WTC11 (cell line): ENCODE measurements at regions not wholly inside any gene's neighbourhood (a gene's known extent, or its start where the extent isn't known, plus 50 kb on each side); places are given as distances from the start of the nearest gene placed in this dataset.

Experiments
- ATAC-seq: fragments of 200-7000 bp; cut with Tn5 transposase; 2 replicates; pipeline ENCODE4 v1.10.0; 2021; ENCODE audit warnings: mild to moderate bottlenecking, moderate library complexity
- CTCF ChIA-PET: fragments of 300-600 bp; sonication (Branson Sonifier 250); formaldehyde crosslinking; loops from one replicate; lab custom pipeline; 2021; ENCODE audit warnings: antibody characterized with exemption; lab: Charles Lee
- POLR2A ChIA-PET: fragments of 350-600 bp; sonication (Branson Sonifier 250); formaldehyde crosslinking; loops from one replicate; lab custom pipeline; 2021; ENCODE audit warnings: antibody characterized with exemption; lab: Charles Lee
- DNase-seq: peaks from one replicate; pipeline ENCODE4 v3.0.0; 2021; ENCODE audit warnings: low spot score
- H3K27ac Mint-ChIP-seq: 2 replicates; pipeline ENCODE4 v1.8.0; 2021; ENCODE audit warnings: mixed read lengths
- H3K27me3 Mint-ChIP-seq: 2 replicates; pipeline ENCODE4 v1.8.0; 2021; ENCODE audit warnings: low read depth, mild to moderate bottlenecking, moderate library complexity, mixed read lengths
- H3K36me3 Mint-ChIP-seq: 2 replicates; pipeline ENCODE4 v1.8.0; 2021; ENCODE audit warnings: mixed read lengths
- H3K4me1 Mint-ChIP-seq: 2 replicates; pipeline ENCODE4 v1.8.0; 2022; ENCODE audit warnings: mixed read lengths
- H3K4me3 Mint-ChIP-seq: 2 replicates; pipeline ENCODE4 v1.8.0; 2021; ENCODE audit warnings: mild to moderate bottlenecking, moderate library complexity, mixed read lengths
- H3K9me3 Mint-ChIP-seq: 2 replicates; pipeline ENCODE4 v1.8.0; 2021; ENCODE audit warnings: mixed read lengths
- CREB1 ChIP-seq: sonication (generic); formaldehyde crosslinking; IDR thresholded peaks from 2 replicates; pipeline ENCODE4 v1.8.0; 2023; ENCODE audit warnings: mild to moderate bottlenecking, missing genetic modification reagents
- ELF4 ChIP-seq: sonication (generic); formaldehyde crosslinking; IDR thresholded peaks from 2 replicates; pipeline ENCODE4 v1.8.1; 2022; ENCODE audit warnings: low read depth, mild to moderate bottlenecking, moderate library complexity, missing genetic modification reagents
- EMX1 ChIP-seq: fragments of 250-450 bp; sonication (Bioruptor Pico); IDR thresholded peaks from 2 replicates; pipeline ENCODE4 v1.8.0; 2021; ENCODE audit warnings: mild to moderate bottlenecking
- ESRRA ChIP-seq: sonication (generic); formaldehyde crosslinking; IDR thresholded peaks from 2 replicates; pipeline ENCODE4 v1.8.1; 2022; ENCODE audit warnings: mild to moderate bottlenecking, missing genetic modification reagents, borderline replicate concordance
- KAT7 ChIP-seq: sonication (generic); formaldehyde crosslinking; IDR thresholded peaks from 2 replicates; pipeline ENCODE4 v1.8.1; 2023; ENCODE audit warnings: missing genetic modification reagents, mild to moderate bottlenecking, borderline replicate concordance
- NFE2L1 ChIP-seq: sonication (generic); formaldehyde crosslinking; IDR thresholded peaks from 2 replicates; pipeline ENCODE4 v1.8.1; 2023; ENCODE audit warnings: missing genetic modification reagents
- NR1H2 ChIP-seq: sonication (generic); formaldehyde crosslinking; IDR thresholded peaks from 2 replicates; pipeline ENCODE4 v1.9.0; 2021; ENCODE audit warnings: mild to moderate bottlenecking, moderate library complexity, missing genetic modification reagents
- OVOL2 ChIP-seq: fragments of 250-450 bp; sonication (Bioruptor Pico); IDR thresholded peaks from 2 replicates; pipeline ENCODE4 v1.9.0; 2021; ENCODE audit warnings: mild to moderate bottlenecking, borderline replicate concordance
- RELA ChIP-seq: sonication (generic); formaldehyde crosslinking; IDR thresholded peaks from 2 replicates; pipeline ENCODE4 v1.8.1; 2022; ENCODE audit warnings: missing genetic modification reagents, mild to moderate bottlenecking, borderline replicate concordance
- RORB ChIP-seq: fragments of 250-450 bp; sonication (Bioruptor Pico); IDR thresholded peaks from 2 replicates; pipeline ENCODE4 v1.9.0; 2021; ENCODE audit warnings: mild to moderate bottlenecking
- TP53 ChIP-seq: sonication (generic); formaldehyde crosslinking; IDR thresholded peaks from 2 replicates; pipeline ENCODE4 v1.8.1; 2023; ENCODE audit warnings: mild to moderate bottlenecking, missing genetic modification reagents
- TF ChIP-seq, protein P1 (sequence below): fragments of 250-450 bp; sonication (Bioruptor Pico); IDR thresholded peaks from 2 replicates; pipeline ENCODE4 v1.9.0; 2021; ENCODE audit warnings: mild to moderate bottlenecking, borderline replicate concordance
- TF ChIP-seq, protein P2 (sequence below): sonication (generic); formaldehyde crosslinking; IDR thresholded peaks from 2 replicates; pipeline ENCODE4 v1.8.0; 2022; ENCODE audit warnings: mild to moderate bottlenecking, missing genetic modification reagents
- TF ChIP-seq, protein P3 (sequence below): sonication (generic); formaldehyde crosslinking; IDR thresholded peaks from 2 replicates; pipeline ENCODE4 v1.8.0; 2023; ENCODE audit warnings: mild to moderate bottlenecking, missing genetic modification reagents
- TF ChIP-seq, protein P4 (sequence below): sonication (generic); formaldehyde crosslinking; IDR thresholded peaks from 2 replicates; pipeline ENCODE4 v1.8.1; 2023; ENCODE audit warnings: mild to moderate bottlenecking, missing genetic modification reagents, moderate library complexity
- TF ChIP-seq, protein P5 (sequence below): fragments of 250-450 bp; sonication (Bioruptor Pico); IDR thresholded peaks from 2 replicates; pipeline ENCODE4 v1.9.0; 2021; ENCODE audit warnings: mild to moderate bottlenecking
- TF ChIP-seq, protein P6 (sequence below): sonication (generic); formaldehyde crosslinking; IDR thresholded peaks from 2 replicates; pipeline ENCODE4 v1.8.1; 2023; ENCODE audit warnings: mild to moderate bottlenecking, missing genetic modification reagents

DNA sequence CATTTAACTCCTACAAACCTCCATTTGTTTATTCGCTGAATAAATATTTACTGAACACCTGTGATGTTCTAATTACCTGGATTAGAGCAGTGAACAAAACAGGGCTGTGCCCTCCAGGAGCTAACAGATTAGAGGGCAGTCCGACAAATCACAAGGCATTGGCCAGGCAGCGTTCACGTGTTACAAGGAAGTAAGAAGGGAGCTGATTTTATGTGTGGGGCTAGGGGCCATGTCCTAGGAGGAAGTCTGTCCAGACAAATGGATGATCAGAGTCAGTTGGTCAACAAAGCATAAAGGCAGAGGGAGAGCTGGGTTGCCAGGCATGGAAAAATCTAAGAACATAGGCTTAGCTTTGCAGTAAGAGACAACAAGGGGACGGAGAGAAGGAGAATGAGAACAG lies 57.3 kb upstream of the BACE2 start (continued):
- TF ChIP-seq, protein P1, sequence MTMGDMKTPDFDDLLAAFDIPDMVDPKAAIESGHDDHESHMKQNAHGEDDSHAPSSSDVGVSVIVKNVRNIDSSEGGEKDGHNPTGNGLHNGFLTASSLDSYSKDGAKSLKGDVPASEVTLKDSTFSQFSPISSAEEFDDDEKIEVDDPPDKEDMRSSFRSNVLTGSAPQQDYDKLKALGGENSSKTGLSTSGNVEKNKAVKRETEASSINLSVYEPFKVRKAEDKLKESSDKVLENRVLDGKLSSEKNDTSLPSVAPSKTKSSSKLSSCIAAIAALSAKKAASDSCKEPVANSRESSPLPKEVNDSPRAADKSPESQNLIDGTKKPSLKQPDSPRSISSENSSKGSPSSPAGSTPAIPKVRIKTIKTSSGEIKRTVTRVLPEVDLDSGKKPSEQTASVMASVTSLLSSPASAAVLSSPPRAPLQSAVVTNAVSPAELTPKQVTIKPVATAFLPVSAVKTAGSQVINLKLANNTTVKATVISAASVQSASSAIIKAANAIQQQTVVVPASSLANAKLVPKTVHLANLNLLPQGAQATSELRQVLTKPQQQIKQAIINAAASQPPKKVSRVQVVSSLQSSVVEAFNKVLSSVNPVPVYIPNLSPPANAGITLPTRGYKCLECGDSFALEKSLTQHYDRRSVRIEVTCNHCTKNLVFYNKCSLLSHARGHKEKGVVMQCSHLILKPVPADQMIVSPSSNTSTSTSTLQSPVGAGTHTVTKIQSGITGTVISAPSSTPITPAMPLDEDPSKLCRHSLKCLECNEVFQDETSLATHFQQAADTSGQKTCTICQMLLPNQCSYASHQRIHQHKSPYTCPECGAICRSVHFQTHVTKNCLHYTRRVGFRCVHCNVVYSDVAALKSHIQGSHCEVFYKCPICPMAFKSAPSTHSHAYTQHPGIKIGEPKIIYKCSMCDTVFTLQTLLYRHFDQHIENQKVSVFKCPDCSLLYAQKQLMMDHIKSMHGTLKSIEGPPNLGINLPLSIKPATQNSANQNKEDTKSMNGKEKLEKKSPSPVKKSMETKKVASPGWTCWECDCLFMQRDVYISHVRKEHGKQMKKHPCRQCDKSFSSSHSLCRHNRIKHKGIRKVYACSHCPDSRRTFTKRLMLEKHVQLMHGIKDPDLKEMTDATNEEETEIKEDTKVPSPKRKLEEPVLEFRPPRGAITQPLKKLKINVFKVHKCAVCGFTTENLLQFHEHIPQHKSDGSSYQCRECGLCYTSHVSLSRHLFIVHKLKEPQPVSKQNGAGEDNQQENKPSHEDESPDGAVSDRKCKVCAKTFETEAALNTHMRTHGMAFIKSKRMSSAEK, result no peak
- TF ChIP-seq, protein P2, sequence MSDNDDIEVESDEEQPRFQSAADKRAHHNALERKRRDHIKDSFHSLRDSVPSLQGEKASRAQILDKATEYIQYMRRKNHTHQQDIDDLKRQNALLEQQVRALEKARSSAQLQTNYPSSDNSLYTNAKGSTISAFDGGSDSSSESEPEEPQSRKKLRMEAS (CRISPR knock-in tag), result no peak
- TF ChIP-seq NR1H2 (CRISPR knock-in tag), result no peak
- TF ChIP-seq EMX1 (CRISPR knock-in tag), result no peak
- TF ChIP-seq, protein P3, sequence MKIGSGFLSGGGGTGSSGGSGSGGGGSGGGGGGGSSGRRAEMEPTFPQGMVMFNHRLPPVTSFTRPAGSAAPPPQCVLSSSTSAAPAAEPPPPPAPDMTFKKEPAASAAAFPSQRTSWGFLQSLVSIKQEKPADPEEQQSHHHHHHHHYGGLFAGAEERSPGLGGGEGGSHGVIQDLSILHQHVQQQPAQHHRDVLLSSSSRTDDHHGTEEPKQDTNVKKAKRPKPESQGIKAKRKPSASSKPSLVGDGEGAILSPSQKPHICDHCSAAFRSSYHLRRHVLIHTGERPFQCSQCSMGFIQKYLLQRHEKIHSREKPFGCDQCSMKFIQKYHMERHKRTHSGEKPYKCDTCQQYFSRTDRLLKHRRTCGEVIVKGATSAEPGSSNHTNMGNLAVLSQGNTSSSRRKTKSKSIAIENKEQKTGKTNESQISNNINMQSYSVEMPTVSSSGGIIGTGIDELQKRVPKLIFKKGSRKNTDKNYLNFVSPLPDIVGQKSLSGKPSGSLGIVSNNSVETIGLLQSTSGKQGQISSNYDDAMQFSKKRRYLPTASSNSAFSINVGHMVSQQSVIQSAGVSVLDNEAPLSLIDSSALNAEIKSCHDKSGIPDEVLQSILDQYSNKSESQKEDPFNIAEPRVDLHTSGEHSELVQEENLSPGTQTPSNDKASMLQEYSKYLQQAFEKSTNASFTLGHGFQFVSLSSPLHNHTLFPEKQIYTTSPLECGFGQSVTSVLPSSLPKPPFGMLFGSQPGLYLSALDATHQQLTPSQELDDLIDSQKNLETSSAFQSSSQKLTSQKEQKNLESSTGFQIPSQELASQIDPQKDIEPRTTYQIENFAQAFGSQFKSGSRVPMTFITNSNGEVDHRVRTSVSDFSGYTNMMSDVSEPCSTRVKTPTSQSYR, result no peak
- TF ChIP-seq, protein P4, sequence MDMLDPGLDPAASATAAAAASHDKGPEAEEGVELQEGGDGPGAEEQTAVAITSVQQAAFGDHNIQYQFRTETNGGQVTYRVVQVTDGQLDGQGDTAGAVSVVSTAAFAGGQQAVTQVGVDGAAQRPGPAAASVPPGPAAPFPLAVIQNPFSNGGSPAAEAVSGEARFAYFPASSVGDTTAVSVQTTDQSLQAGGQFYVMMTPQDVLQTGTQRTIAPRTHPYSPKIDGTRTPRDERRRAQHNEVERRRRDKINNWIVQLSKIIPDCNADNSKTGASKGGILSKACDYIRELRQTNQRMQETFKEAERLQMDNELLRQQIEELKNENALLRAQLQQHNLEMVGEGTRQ (CRISPR knock-in tag), result no peak
- TF ChIP-seq, protein P5, sequence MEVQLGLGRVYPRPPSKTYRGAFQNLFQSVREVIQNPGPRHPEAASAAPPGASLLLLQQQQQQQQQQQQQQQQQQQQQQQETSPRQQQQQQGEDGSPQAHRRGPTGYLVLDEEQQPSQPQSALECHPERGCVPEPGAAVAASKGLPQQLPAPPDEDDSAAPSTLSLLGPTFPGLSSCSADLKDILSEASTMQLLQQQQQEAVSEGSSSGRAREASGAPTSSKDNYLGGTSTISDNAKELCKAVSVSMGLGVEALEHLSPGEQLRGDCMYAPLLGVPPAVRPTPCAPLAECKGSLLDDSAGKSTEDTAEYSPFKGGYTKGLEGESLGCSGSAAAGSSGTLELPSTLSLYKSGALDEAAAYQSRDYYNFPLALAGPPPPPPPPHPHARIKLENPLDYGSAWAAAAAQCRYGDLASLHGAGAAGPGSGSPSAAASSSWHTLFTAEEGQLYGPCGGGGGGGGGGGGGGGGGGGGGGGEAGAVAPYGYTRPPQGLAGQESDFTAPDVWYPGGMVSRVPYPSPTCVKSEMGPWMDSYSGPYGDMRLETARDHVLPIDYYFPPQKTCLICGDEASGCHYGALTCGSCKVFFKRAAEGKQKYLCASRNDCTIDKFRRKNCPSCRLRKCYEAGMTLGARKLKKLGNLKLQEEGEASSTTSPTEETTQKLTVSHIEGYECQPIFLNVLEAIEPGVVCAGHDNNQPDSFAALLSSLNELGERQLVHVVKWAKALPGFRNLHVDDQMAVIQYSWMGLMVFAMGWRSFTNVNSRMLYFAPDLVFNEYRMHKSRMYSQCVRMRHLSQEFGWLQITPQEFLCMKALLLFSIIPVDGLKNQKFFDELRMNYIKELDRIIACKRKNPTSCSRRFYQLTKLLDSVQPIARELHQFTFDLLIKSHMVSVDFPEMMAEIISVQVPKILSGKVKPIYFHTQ (CRISPR knock-in tag), result no peak
- no peak for TF ChIP-seq KAT7
- TF ChIP-seq RELA (CRISPR knock-in tag), result no peak

DNA sequence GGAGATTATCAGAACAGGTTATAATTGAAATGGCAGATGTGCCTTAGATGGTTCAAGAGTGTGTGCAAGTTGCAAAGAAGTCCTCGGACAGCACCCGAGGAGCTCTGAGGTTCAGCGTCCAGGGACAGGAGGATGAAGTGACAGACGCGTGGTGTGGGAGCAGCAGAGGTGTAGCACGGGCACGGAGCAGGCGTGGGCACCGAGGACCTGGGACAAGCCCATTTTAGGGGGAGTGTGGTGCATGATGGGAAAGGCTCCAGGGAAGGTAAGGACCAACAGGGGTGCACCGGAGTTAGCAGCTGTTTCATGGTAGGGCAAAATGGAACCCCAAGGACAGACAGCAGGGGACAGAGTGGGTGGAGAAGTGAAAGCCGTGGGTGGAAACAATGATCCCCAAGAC lies 56.3 kb upstream of the BACE2 start:
- Mint-ChIP-seq H3K4me3 (no peak overlapping the region), H3K36me3 (no peaks in the 10 kb centered on the region), H3K27me3 (peaks cover 5% of the 10 kb centered on the region; the same call in 1 of the 2 replicates), H3K4me1 (peaks cover 24% of the 10 kb centered on the region), H3K9me3 (no peaks in the 10 kb centered on the region), H3K27ac (no peak overlapping the region)
- TF ChIP-seq OVOL2, result no peak
- no peak for TF ChIP-seq ESRRA
- no peak for TF ChIP-seq TP53 (CRISPR knock-in tag)
- TF ChIP-seq NFE2L1 (CRISPR knock-in tag), result no peak
- TF ChIP-seq CREB1 (CRISPR knock-in tag), result no peak
- TF ChIP-seq, protein P6, sequence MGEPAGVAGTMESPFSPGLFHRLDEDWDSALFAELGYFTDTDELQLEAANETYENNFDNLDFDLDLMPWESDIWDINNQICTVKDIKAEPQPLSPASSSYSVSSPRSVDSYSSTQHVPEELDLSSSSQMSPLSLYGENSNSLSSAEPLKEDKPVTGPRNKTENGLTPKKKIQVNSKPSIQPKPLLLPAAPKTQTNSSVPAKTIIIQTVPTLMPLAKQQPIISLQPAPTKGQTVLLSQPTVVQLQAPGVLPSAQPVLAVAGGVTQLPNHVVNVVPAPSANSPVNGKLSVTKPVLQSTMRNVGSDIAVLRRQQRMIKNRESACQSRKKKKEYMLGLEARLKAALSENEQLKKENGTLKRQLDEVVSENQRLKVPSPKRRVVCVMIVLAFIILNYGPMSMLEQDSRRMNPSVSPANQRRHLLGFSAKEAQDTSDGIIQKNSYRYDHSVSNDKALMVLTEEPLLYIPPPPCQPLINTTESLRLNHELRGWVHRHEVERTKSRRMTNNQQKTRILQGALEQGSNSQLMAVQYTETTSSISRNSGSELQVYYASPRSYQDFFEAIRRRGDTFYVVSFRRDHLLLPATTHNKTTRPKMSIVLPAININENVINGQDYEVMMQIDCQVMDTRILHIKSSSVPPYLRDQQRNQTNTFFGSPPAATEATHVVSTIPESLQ (CRISPR knock-in tag), result no peak
- no peak for TF ChIP-seq ELF4 (CRISPR knock-in tag)
- no peak for TF ChIP-seq RORB (CRISPR knock-in tag)
- ChIA-PET CTCF (interaction anchor here (1.3 kb wide), 1 partner anchor 9 kb away, joined by 3 read pairs; no protein-coding TSS in a partner anchor), POLR2A (no interaction called here)
- DNase-seq, result no peak
- ATAC-seq, result no peak
